ENCODE measurements at regions not wholly inside any gene's neighbourhood (a gene's known extent, or its start where the extent isn't known, plus 50 kb on each side); places are given as distances from the start of the nearest gene placed in this dataset.

- TF ChIP-seq CTCF (IDR thresholded peaks at IDR 0.05) (no peak), POLR2A (IDR thresholded peaks at IDR 0.05) (no peak)
These were observed 537.4 kb upstream of the B3GAT1 start for GRCh38 chr11:134949121-134950090.

Measured in heart left ventricle (tissue), 13 donors.